NCI-H2196 (cell line): ENCODE measurements at regions not wholly inside any gene's neighbourhood (a gene's known extent, or its start where the extent isn't known, plus 50 kb on each side); places are given as distances from the start of the nearest gene placed in this dataset.

ENCODE experiments used
- DNase-seq: peaks from one replicate; lab custom pipeline; 2025; ENCODE audit not compliant: unreplicated experiment; lab: John Stamatoyannopoulos, UW

DNA sequence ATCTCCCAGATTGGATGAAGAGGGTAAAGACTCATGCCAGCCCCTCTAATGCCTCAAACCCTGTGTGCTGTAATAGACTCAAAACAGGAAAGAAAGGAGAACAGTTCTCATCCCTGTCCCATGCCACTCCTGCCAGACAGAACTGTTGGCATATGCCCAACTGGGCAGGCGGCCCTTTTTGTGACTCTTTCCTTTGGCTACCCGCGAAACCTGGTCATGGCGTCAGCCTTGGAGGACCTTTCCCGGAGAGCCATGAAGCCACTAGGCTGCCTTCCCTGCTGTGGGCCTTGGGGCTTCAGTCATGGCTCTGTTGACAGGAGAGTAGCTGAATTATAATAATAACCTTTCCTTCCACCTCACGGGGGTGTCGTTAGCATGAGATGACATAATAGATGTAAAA is 75.9 kb upstream of the SEMA6A start:
- no peak for DNase-seq

DNA sequence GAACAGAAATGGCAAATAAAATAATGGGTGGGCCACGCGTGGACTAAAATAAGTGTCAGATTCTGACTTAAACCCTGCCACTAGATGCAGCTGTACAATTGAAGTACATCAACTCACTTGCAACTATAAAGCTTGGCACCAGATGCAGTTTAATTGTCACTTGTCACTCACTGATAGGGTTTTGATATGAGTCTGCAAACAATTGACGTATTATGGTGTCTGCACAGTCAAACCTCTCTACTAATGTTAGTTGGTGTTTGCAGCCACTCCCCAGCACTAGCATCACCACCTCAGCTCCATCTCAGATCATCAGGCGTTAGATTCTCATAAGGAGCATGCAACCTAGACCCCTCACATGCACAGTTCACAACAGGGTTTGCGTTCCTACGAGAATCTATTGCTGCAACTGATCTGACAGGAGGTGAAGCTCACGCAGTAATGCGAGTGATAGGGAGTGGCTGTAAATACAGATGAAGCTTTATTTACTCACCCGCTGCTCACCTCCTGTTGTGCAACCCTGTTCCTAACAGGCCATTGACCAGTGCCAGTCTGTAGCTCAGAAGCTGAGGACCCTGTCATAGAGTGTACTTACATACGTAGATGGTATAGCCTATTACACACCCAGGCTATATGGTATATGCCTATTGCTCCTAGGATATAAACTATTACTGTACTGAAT is 72.1 kb upstream of the SEMA6A start:
- DNase-seq = no peak

DNA sequence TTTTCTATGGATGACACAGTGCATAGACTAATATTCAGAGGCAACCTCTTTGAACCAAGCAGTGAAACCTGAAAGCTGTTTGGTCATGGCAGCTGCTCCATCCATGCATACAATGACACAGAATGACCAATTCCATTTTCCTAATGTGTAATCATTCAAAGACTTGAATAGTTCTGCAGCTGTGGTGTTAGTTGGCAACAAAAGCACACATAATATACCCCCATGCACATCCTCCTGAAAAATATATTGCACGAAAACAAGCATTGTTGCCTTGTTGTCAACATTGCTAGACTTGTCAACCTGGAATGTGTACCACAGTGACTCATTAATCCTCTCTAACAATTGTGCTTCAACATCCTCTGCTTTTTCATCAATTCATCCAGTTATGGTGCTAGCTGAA is 71.0 kb upstream of the SEMA6A start:
- DNase-seq = no peak

DNA sequence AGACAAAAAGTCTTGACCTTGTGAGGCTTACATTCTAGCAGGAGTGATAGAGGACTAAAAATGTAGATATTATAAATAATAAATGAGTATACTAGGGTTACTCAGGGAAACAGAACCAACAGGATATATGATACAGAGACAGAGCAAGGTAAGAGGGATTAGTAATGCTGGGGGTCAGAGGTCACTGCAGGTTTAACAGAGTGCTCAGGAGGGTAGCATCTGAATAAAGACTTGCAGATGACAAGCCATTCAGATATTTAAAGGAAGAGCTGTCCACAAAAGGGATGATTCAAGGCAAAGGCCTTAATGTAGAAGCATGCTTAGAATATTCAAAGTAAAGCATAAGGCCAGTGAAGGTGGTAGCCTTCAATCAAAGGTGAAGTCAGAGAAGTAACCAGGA is 65.6 kb upstream of the SEMA6A start:
- DNase-seq = no peak

DNA sequence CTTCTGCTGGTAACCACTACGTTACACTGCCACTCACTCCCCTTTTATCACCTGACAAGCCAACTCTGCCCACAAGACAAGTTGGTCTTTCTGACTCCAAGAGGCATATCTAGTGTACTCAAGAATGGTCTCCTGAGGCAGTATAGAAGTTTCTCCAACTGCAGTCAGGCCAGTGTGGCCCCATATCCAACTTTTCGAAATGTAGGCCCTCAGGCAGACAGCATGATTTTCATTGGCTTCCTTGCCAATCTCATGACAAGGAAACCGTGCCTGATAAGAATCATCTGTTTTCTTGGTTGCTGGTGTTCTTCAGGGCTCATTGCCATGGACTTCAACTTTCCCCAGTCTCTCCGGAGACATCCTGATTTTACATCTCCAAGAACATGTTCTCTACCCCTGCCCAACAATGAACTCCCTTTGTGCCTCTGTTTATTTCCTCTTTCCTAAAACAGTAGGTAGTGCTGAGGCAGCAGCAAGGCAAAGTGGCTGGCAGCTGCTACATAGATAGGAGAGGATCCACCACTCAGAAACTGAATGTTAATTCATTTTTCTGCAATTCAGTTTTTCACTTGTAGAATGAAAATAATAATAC is 62.6 kb upstream of the SEMA6A start:
- DNase-seq = no peak

DNA sequence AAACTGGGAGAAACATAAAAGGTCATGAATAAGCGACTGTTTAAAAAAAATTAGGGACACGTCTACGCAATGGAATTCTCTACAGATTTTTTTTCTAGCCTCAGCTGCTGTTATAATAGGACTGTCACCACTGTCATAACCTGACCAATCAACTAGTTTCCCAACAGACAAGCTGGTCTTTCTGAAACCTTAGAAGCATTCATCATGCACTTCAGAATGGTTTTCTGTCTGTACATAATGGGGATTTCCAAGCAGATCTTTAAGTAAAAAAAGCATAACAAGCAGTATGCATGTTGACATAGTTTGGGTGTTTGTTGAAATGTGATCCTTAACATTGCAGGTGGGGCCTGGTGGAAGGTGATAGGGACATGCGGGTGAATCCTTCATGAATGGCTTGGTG is 58.3 kb upstream of the SEMA6A start:
- DNase-seq = no peak

DNA sequence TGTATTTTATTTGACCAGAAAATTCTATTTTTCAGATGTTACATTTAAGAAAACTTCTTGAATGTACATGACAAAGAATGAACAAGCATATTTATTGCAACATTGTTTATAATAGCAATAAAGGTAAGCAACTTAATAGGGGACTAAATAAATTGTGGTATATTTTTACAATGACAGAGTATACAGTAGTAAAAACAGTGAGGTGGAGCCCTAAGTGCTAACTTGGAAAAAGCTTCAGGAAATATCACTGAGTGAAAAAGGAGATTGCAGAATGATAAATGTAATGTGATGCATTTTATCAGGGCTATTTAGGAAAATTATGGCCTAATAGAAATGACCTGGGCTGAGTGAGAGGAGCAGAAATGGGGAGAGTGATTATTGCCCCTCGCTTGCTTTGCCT is 56.5 kb upstream of the SEMA6A start:
- DNase-seq = no peak

DNA sequence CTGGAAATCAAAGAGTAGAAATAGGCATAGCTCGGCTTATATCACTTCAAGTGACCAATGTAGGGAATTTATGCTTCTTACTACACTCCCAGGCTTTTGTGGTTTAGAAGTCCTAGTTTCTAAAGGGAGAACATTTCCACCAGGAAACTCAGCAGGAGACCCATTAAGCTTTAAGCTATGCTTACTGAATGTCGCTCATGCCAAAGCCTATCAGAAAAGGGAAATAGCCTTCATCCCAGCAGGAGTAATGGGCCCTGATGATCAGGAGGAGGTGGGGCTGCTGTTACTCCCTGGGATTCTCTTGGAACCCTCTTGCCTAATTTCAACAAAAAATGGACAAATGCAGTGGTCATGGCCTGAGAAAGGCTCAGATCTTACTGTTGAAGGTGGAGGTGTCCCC is 54.5 kb upstream of the SEMA6A start:
- DNase-seq = no peak

DNA sequence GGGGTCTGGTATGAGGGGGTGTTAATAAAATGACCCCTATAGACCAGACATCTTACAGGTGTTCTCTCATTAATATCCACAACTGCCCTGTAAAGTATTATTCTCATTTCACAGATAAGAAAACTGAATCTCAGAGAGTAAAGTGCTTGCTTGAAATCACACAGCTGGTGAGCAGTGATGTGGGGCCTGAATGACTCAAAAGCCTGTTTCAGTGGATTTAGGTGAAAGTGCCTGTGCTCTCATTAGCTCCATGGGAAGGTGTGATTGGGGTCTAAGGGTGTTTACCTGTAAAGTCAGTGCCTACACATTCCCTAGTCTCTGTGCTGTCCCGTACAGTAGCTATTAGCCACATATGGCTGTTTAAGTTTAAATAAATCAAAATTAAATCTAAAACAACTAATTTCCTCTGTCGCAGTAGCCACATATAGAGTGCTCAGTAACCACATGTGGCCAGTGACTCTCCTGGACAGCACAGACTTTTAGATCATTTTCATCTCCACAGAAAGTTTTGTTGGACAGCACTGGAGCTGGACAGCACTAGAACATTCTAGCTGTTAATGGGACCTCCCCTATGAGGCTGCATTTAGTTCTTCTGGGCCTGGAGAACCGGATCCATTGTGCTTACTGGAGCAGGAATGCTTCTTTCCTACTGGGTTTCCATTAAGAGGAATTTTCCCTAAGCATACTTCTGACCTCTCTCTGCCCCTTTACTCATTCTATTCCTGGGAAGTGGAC is 52.5 kb upstream of the SEMA6A start:
- DNase-seq = no peak

DNA sequence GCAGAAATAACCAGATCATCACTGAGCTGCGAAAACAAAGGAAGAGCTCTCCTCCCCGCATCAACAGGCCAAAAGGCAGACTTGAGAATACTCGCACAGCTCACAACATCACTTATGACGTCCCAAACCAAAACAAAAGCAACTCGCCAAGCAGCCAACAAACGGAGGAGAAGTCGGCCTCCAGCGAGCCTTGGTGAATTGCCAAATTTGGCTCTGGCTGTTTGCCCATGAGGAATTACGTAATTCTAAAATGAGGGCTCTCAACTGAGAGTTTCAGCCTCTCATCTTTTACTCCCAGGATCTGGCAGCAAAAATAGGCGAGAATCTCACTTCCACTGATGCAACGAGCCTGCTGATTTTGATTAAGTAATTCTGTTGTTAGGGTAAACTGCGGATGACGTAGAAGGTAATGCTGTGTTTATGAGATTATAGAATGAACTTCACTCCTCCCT is 51.7 kb upstream of the SEMA6A start:
- DNase-seq = peak; percentile 56
